Omental fat pad (tissue), 3 donors: ENCODE measurements at regions not wholly inside any gene's neighbourhood (a gene's known extent, or its start where the extent isn't known, plus 50 kb on each side); places are given as distances from the start of the nearest gene placed in this dataset.

Experiments
- ATAC-seq: fragments of 150-250 bp; one replicate; pipeline ENCODE4 v1.9.1; 2016; ENCODE audit warnings: mild to moderate bottlenecking, moderate library complexity; ENCODE audit not compliant: low FRiP score
- DNase-seq: peaks from one replicate; pipeline ENCODE4 v3.0.0-alpha.2; 2019; ENCODE audit warnings: low spot score
- TF ChIP-seq, protein P1 (sequence below), 3 donors: fragments of 450-650 bp; IDR thresholded peaks; one replicate each; pipeline ENCODE4 v1.5.1; 2016 to 2017; ENCODE audit warnings: antibody characterized with exemption in 3 of 3, mild to moderate bottlenecking in 3 of 3, moderate library complexity in 2 of 3

DNA sequence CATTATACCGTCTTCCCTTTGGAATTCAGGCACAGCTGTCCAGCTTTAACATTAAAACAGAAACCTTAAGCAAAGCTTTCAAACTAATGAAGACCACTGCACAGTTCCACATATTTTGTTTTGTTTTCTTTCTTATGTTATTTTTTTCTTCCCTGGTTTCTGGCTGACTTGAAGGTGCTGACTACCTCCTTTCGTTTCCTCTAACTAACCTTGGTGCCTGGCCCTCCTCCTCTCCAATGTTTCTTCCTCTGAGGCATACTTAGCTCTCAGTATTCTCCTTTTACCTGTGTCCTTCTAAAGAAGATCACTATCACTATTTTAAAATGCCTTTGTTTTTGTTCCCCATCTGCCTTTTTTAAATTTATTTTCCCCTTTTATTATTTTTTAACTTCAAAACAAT is 433.3 kb upstream of the SPHKAP start:
- DNase-seq, result no peak
- TF ChIP-seq, protein P1, sequence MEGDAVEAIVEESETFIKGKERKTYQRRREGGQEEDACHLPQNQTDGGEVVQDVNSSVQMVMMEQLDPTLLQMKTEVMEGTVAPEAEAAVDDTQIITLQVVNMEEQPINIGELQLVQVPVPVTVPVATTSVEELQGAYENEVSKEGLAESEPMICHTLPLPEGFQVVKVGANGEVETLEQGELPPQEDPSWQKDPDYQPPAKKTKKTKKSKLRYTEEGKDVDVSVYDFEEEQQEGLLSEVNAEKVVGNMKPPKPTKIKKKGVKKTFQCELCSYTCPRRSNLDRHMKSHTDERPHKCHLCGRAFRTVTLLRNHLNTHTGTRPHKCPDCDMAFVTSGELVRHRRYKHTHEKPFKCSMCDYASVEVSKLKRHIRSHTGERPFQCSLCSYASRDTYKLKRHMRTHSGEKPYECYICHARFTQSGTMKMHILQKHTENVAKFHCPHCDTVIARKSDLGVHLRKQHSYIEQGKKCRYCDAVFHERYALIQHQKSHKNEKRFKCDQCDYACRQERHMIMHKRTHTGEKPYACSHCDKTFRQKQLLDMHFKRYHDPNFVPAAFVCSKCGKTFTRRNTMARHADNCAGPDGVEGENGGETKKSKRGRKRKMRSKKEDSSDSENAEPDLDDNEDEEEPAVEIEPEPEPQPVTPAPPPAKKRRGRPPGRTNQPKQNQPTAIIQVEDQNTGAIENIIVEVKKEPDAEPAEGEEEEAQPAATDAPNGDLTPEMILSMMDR (IDR thresholded peaks at IDR 0.05), result no peak
- no peak for ATAC-seq

DNA sequence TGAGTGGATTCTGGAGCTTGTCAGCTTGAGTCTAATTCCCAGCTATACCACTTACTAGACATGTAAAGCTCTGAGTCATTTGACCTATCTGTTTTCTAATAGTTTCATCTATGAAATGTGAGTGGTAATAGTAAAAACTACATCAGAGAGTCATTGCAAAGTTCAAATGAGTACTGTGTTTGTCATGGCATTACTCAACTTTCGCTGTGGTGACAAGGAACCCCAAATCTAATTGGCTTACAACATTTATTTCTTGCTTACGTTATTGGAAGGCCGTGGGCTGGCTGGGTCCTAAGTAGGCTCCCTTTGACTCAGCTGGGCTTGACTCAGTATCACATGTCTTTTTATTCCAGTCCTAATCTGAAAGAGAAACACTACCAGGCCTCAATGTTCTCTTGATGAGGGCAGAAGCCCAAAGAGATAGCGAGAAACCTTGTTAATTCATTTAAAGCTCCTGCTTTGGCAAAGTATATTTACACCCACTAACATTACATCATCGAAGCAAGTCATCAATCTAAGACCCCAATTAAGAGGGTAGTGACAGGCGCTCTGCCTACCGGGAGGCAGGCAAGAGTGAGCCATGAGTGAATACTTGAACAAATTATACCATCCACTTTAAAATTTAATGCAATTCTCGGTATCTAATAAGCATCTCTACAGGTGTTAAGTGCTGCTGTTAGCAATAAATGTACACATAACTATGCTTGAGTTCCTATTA is 431.8 kb upstream of the SPHKAP start:
- TF ChIP-seq, protein P1 (IDR thresholded peaks at IDR 0.05), result no peak
- DNase-seq (no peak), ATAC-seq (no peak)

DNA sequence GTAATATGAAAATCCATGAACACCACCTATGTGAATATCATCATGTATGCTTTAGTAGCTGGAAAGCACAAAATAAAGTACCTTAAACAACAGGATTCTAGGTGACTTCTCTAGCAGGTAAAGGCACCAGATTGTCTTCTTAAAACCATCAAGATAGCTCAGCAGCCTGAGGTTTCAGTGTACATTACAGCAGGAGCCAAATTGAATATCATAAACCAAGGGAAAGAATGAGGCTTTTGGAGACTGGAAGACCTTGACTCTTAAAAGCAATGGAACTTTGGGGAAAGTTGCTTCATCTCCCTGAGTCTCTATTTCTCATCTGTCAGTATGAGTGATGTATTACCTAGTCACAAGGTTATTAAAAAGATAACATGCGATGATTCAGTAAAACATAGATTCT is 429.7 kb upstream of the SPHKAP start:
- ATAC-seq, result no peak
- DNase-seq, result no peak
- TF ChIP-seq, protein P1 (IDR thresholded peaks at IDR 0.05), result no peak

DNA sequence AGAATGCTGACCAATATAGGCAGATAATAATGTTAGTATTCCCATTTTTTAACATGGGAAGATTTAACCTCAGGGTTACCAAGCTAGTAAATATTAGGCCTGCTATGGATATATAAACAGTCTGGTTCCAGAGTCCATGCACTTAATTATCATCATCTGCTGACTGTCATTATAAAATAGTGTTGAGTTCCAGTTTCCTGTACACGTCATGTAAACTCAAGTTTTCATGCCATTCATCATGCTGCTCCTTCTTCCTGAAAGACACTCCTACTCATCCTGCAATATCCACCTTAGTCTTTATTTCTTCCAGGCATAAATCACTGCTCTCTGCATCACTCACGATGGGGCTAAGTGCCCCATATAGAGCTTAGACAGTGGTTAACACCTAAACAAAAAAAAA is 420.8 kb upstream of the SPHKAP start:
- ATAC-seq, result no peak
- TF ChIP-seq, protein P1 (IDR thresholded peaks at IDR 0.05), result no peak

DNA sequence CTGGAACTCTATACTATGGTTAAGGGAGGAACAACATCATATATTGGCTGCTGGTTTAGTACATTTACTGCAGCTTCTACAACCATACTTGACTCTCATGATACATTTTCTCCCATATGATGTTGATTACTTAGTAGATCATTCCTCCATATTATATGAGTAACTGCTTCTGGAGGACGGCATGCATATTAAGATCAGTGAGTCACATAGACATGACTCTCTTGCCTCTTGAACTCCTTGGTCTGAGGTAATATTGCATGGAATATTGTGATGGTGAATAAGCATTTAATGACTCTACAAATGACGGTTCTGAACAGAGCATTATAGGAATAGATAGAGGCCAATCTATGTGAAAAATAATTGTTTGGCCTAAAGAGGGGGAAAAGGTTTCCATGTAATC is 418.8 kb upstream of the SPHKAP start:
- no peak for DNase-seq
- ATAC-seq, result no peak
- TF ChIP-seq, protein P1 (IDR thresholded peaks at IDR 0.05), result no peak

More for the DNA sequence above, 420.8 kb upstream of the SPHKAP start:
- no peak for DNase-seq

DNA sequence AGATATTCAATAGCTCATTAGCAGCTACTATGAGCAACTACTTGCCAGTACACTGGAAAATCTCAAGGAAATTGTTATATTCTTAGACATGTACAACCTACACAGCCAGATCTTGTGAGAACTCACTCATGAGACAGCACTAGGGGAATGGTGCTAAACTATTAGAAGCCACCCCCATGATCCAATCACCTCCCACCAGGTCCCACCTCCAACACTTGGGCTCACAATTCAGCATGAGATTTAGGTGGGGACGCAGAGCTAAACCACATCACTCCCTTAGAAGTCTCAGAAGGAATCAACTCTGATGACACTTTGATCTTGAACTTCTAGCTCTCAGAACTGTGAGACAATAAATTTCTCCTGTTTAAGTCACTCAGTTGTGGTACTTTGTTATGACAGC is 418.3 kb upstream of the SPHKAP start:
- TF ChIP-seq, protein P1 (IDR thresholded peaks at IDR 0.05), result no peak
- DNase-seq (no peak), ATAC-seq (no peak)

DNA sequence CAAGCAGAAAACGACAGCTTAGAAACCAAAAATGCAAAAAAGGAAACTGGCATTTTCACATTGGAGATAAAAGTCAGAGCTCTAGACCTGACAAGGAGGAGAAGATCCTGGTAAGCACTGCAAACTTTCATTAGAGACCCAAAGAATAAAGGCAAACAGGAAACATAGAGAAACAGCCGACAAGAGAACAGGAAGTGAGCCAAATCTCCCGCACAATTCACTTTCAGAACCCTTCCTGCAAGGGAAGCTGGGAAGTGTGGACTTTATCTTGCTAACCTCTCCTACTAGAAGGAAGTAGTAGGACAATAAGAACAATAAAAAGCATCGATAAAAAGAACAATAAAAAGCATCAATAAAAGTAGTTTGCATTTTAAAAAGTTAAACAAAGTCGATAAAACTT is 417.8 kb upstream of the SPHKAP start:
- DNase-seq (no peak), ATAC-seq (no peak)
- TF ChIP-seq, protein P1 (IDR thresholded peaks at IDR 0.05), result no peak
